KMS-11 (cell line): ENCODE measurements at regions not wholly inside any gene's neighbourhood (a gene's known extent, or its start where the extent isn't known, plus 50 kb on each side); places are given as distances from the start of the nearest gene placed in this dataset.

ENCODE experiments used
- H2AFZ ChIP-seq: fragments of 200-600 bp; sonication (generic); 2 replicates; pipeline ENCODE4 v1.6.1; 2016; ENCODE audit warnings: antibody characterized with exemption, mixed run types, low read depth
- H3K27ac ChIP-seq: fragments of 200-600 bp; sonication (generic); 2 replicates; pipeline ENCODE4 v1.6.1; 2016; ENCODE audit warnings: mild to moderate bottlenecking, mixed run types
- H3K27me3 ChIP-seq: fragments of 200-600 bp; sonication (generic); 2 replicates; pipeline ENCODE4 v1.6.1; 2017; ENCODE audit warnings: mild to moderate bottlenecking, low read depth, mixed run types, moderate library complexity; ENCODE audit not compliant: insufficient read depth
- H3K36me3 ChIP-seq: fragments of 200-600 bp; sonication (generic); 2 replicates; pipeline ENCODE4 v1.6.1; 2017; ENCODE audit warnings: mild to moderate bottlenecking, mixed run types; ENCODE audit not compliant: insufficient read depth
- H3K4me1 ChIP-seq: fragments of 200-600 bp; sonication (generic); 2 replicates; pipeline ENCODE4 v1.6.1; 2016; ENCODE audit warnings: mild to moderate bottlenecking, low read depth, mixed run types; ENCODE audit not compliant: poor library complexity, severe bottlenecking
- H3K4me2 ChIP-seq: fragments of 200-600 bp; sonication (generic); 2 replicates; pipeline ENCODE4 v1.7.0; 2016; ENCODE audit warnings: mild to moderate bottlenecking, mixed run types
- H3K4me3 ChIP-seq: fragments of 200-600 bp; sonication (generic); IDR thresholded peaks from 2 replicates; pipeline ENCODE4 v1.6.1; 2017; ENCODE audit warnings: low read depth, low read length, mixed read lengths; ENCODE audit not compliant: insufficient read depth
- H3K79me2 ChIP-seq: fragments of 200-600 bp; sonication (generic); 2 replicates; pipeline ENCODE4 v1.6.1; 2016; ENCODE audit warnings: low read depth, mixed run types; ENCODE audit not compliant: insufficient read depth
- H3K9ac ChIP-seq: fragments of 200-600 bp; sonication (generic); 2 replicates; pipeline ENCODE4 v1.6.1; 2016; ENCODE audit warnings: mild to moderate bottlenecking, mixed run types
- H4K20me1 ChIP-seq: fragments of 200-600 bp; sonication (generic); 2 replicates; pipeline ENCODE4 v1.6.1; 2016; ENCODE audit warnings: mild to moderate bottlenecking, mixed run types; ENCODE audit not compliant: insufficient read depth
- CTCF ChIP-seq: fragments of 200-600 bp; sonication (generic); conservative IDR thresholded peaks from 2 replicates; pipeline ENCODE4 v1.6.1; 2017; ENCODE audit warnings: low read depth, mild to moderate bottlenecking, antibody characterized with exemption, low read length, moderate library complexity, mixed read lengths

GRCh38 chrX:52585892-52586291, 68.8 kb downstream of the SSX7 start:
- H2AFZ ChIP-seq: no peak overlapping the region
- H3K4me1 ChIP-seq: no peaks in the 10 kb centered on the region
- H3K9ac ChIP-seq: no peak overlapping the region
- H3K27me3 ChIP-seq: no peaks in the 10 kb centered on the region
- no peaks in the 10 kb centered on the region for H3K36me3 ChIP-seq
- H3K79me2 ChIP-seq: no peaks in the 10 kb centered on the region
- no peak overlapping the region for H3K27ac ChIP-seq
- no peaks in the 10 kb centered on the region for H4K20me1 ChIP-seq
- H3K4me2 ChIP-seq: no peak overlapping the region
- H3K4me3 ChIP-seq: no peak overlapping the region
- TF ChIP-seq CTCF: no peak

- H2AFZ ChIP-seq: no peak overlapping the region
- H3K9ac ChIP-seq: no peak overlapping the region
- H4K20me1 ChIP-seq: no peaks in the 10 kb centered on the region
- H3K4me2 ChIP-seq: no peak overlapping the region
- no peaks in the 10 kb centered on the region for H3K4me1 ChIP-seq
- TF ChIP-seq CTCF: no peak
- H3K27me3 ChIP-seq: no peaks in the 10 kb centered on the region
- H3K79me2 ChIP-seq: no peaks in the 10 kb centered on the region
- H3K27ac ChIP-seq: no peak overlapping the region
- H3K36me3 ChIP-seq: no peaks in the 10 kb centered on the region
- H3K4me3 ChIP-seq: no peak overlapping the region
Measured at GRCh38 chrX:52577464-52578173, 60.8 kb upstream of the XAGE1B start.

- H3K4me2 ChIP-seq: no peak overlapping the region
- H3K79me2 ChIP-seq: no peaks in the 10 kb centered on the region
- no peak overlapping the region for H2AFZ ChIP-seq
- H3K36me3 ChIP-seq: no peaks in the 10 kb centered on the region
- H3K27ac ChIP-seq: no peak overlapping the region
- H4K20me1 ChIP-seq: no peaks in the 10 kb centered on the region
- no peak overlapping the region for H3K9ac ChIP-seq
- no peaks in the 10 kb centered on the region for H3K27me3 ChIP-seq
- TF ChIP-seq CTCF: no peak
- no peak overlapping the region for H3K4me3 ChIP-seq
- no peaks in the 10 kb centered on the region for H3K4me1 ChIP-seq
Measured at GRCh38 chrX:52576946-52577345, 60.1 kb upstream of the XAGE1B start.

GRCh38 chrX:52576474-52576873, 59.6 kb upstream of the XAGE1B start:
- Histone ChIP-seq H3K27me3 (no peaks in the 10 kb centered on the region), H3K36me3 (no peaks in the 10 kb centered on the region), H3K9ac (no peak overlapping the region), H3K4me1 (no peaks in the 10 kb centered on the region), H2AFZ (no peak overlapping the region), H3K4me3 (no peak overlapping the region), H4K20me1 (no peaks in the 10 kb centered on the region), H3K79me2 (no peaks in the 10 kb centered on the region), H3K4me2 (no peak overlapping the region), H3K27ac (no peak overlapping the region)
- no peak for TF ChIP-seq CTCF
